ENCODE measurements at regions not wholly inside any gene's neighbourhood (a gene's known extent, or its start where the extent isn't known, plus 50 kb on each side); places are given as distances from the start of the nearest gene placed in this dataset.

- Histone ChIP-seq H3K27ac (no peak overlapping the region), H3K36me3 (no peaks in the 10 kb centered on the region), H3K27me3 (no peaks in the 10 kb centered on the region), H3K4me3 (no peak overlapping the region), H3K9me3 (peaks cover 0 to 7% (median 0%) of the 10 kb centered on the region in 12 donors), H3K4me1 (peaks cover 0 to 4% (median 0%) of the 10 kb centered on the region in 12 donors)
- ATAC-seq (no peak), DNase-seq (no peak)
- TF ChIP-seq POLR2A (IDR thresholded peaks at IDR 0.05) (no peak), CTCF (IDR thresholded peaks at IDR 0.05) (no peak)
- intact Hi-C loops (cut with DNase I): no loop called here
Observed at GRCh38 chr3:132239587-132239986, 77.6 kb upstream of the ACP3 start.

DNA sequence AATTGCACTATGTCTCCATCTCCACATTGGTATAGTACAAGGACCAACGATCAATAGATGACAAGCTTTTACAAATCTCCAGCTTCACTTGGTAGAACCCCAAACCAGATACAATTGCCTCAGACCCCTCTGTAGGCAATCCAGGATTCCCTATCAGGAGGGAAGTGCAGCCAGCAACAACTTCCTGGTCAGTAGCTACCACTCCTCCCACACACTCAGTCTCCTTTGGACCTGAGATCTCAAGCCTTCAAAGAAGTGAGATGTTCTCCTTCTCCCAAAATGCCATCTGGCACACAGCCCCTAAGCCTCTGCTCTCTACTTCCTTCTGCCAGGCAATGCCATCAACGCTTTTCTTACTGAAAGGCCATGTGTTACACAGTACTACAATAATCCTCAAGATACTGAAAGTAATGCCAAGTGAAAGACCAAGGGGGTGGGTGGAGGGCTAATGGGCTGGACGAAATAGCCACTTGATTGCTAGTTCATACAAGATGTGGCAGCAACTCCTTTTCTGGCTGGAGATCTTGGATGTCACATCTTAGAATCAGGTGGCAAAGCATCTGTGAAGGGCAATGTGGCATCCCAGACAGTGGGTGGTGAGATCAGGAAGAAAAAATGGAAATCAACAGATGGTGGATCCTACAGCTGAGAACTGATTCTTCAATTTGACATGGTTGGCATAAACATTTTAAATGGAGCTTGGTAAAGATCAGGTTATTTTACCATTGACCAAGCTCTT is 75.3 kb upstream of the ACP3 start:
- Histone ChIP-seq H3K9me3 (peaks cover 0 to 7% (median 0%) of the 10 kb centered on the region in 12 donors), H3K4me3 (no peak overlapping the region), H3K4me1 (peaks cover 0 to 5% (median 0%) of the 10 kb centered on the region in 12 donors), H3K27me3 (no peaks in the 10 kb centered on the region), H3K27ac (no peak overlapping the region), H3K36me3 (no peaks in the 10 kb centered on the region)
- intact Hi-C loops (cut with DNase I): no loop called here
- 79 to 83% (median 82%) methylated on average over 3 of the region's 3 CpGs for WGBS, 4 donors
- DNase-seq (no peak), ATAC-seq (no peak)
- TF ChIP-seq POLR2A (IDR thresholded peaks at IDR 0.05) (no peak), CTCF (IDR thresholded peaks at IDR 0.05) (no peak)

DNA sequence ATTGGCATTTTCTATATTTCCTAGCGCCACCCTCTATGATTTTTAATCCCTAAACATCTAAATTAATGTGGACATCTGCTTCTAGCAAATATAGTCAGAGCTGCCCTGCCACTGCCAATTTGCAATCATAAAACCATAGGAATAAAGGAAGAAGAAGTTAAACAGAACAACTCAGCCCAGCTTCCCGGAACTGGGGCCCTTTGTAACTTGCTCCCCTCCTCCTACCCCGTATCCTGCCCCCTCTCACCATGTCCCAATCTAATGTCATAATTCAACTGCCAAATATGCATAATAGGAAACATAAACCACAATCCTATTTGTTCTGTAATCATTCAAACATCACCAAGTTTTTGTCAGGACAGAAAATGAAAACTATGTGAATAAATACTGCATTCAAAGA is 74.4 kb upstream of the ACP3 start:
- no peaks in the 10 kb centered on the region for H3K36me3 ChIP-seq
- peaks cover 0 to 7% (median 0%) of the 10 kb centered on the region in 12 donors for H3K9me3 ChIP-seq
- no peak for DNase-seq
- H3K27ac ChIP-seq: no peak overlapping the region
- WGBS, 4 donors: 67 to 77% (median 73%) methylated on average over 3 of the region's 3 CpGs
- intact Hi-C loops (cut with DNase I): no loop called here
- no peak for ATAC-seq
- H3K27me3 ChIP-seq: no peaks in the 10 kb centered on the region
- no peak overlapping the region for H3K4me3 ChIP-seq
- TF ChIP-seq POLR2A (IDR thresholded peaks at IDR 0.05) (no peak), CTCF (IDR thresholded peaks at IDR 0.05) (no peak)
- H3K4me1 ChIP-seq: peaks cover 0 to 5% (median 0%) of the 10 kb centered on the region in 12 donors

DNA sequence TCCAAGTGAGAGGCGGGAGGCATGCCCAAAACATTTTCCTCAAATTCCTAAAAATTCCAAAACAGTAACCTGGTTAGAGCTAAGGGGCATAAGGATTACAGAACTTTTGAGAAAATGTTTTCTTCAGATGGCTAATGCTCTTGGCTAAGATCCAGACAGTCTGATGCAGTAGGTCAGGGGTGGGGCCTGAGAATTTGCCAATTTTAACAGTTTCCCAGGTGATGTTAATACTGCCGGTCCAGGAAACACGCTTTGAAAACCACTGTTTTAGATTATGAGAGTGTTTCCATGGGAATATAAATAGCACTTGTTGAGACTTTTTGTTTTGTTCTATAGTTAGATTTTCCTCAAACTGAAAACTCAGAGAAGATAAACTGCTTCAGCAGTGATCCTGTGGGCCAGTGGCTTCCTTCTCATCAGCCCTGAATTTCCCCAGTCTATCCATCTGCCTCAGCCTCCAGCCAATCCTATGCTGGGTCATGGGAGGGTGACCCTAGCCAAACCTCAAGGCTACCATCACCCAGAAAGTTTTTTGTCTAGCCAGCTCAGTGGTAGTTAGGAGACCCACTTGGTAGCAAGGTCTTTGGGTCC is 71.6 kb upstream of the ACP3 start:
- H3K9me3 ChIP-seq: no peaks in the 10 kb centered on the region
- H3K27ac ChIP-seq: no peak overlapping the region
- no peak for TF ChIP-seq CTCF (IDR thresholded peaks at IDR 0.05)
- intact Hi-C loops (cut with DNase I): no loop called here
- 42 to 57% (median 48%) methylated on average over 3 of the region's 3 CpGs for WGBS, 4 donors
- no peaks in the 10 kb centered on the region for H3K27me3 ChIP-seq
- H3K36me3 ChIP-seq: no peaks in the 10 kb centered on the region
- no peak for ATAC-seq
- no peak overlapping the region for H3K4me3 ChIP-seq
- DNase-seq: no peak
- H3K4me1 ChIP-seq: peaks cover 0 to 5% (median 0%) of the 10 kb centered on the region in 12 donors
